SK-N-SH treated with all-trans-retinoic acid at 6 μM for 48 hours (cell line): ENCODE measurements at regions not wholly inside any gene's neighbourhood (a gene's known extent, or its start where the extent isn't known, plus 50 kb on each side); places are given as distances from the start of the nearest gene placed in this dataset.

ENCODE experiments used
- ARNTL ChIP-seq: fragments of 450-650 bp; formaldehyde crosslinking; IDR thresholded peaks from 2 replicates; pipeline ENCODE4 v1.5.0; 2020; ENCODE audit warnings: low read depth, mild to moderate bottlenecking, moderate library complexity, borderline replicate concordance
- CSDC2 ChIP-seq: fragments of 250-450 bp; sonication (Bioruptor Pico); IDR thresholded peaks from 2 replicates; pipeline ENCODE4 v1.5.0; 2020; ENCODE audit warnings: mild to moderate bottlenecking, moderate library complexity
- GLIS3 ChIP-seq: fragments of 250-450 bp; sonication (Bioruptor Pico); IDR thresholded peaks from 2 replicates; pipeline ENCODE4 v1.5.0; 2020; ENCODE audit warnings: mild to moderate bottlenecking, moderate library complexity
- OSR1 ChIP-seq: fragments of 250-450 bp; sonication (Bioruptor Pico); IDR thresholded peaks from 2 replicates; pipeline ENCODE4 v1.8.0; 2022; ENCODE audit warnings: moderate library complexity, mild to moderate bottlenecking, inconsistent platforms
- PATZ1 ChIP-seq: fragments of 250-450 bp; sonication (Bioruptor Pico); IDR thresholded peaks from 2 replicates; pipeline ENCODE4 v1.8.0; 2020; ENCODE audit warnings: mild to moderate bottlenecking, moderate library complexity, borderline replicate concordance
- ZFP3 ChIP-seq: fragments of 250-450 bp; sonication (Bioruptor Pico); IDR thresholded peaks from 2 replicates; pipeline ENCODE4 v1.5.0; 2020; ENCODE audit warnings: mild to moderate bottlenecking, moderate library complexity
- ZNF8 ChIP-seq: fragments of 450-650 bp; formaldehyde crosslinking; IDR thresholded peaks from 2 replicates; pipeline ENCODE4 v1.5.0; 2020; ENCODE audit warnings: mild to moderate bottlenecking, moderate library complexity
- TF ChIP-seq, protein P1 (sequence below): fragments of 250-450 bp; sonication (Bioruptor Pico); IDR thresholded peaks from 2 replicates; pipeline ENCODE4 v1.5.0; 2020; ENCODE audit warnings: mild to moderate bottlenecking, moderate library complexity

DNA sequence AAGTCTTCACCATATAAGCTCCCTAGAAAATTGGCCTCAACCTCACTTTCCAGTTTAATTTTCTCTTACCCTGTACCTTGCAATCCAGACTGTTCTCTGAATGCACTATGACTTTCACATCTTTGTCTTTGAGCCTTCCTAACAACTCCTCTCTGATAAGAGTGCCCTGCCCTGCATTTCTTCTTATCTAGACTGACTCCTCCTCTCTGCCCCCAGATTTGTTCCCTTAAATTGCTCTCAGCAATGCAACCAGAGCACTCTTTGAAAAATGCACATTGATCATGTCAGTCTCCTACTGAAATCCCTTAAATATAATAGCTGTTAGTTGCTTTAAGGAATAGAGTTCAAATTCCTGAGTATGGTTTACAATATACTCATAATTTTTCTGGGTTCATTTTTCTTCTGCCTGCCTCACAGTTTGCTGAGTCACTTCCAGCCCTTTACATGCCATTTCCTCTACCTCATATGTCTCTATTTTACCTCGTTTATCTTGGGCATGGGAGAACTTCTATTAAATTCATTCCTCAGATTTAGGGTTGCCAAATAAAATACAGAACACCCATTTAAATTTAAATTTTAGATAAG, 582.7 kb upstream of the AADAT start:
- TF ChIP-seq CSDC2 (CRISPR knock-in tag) (no peak), ZFP3 (CRISPR knock-in tag) (no peak), PATZ1 (CRISPR knock-in tag) (no peak), OSR1 (CRISPR knock-in tag) (no peak), ZNF8 (CRISPR knock-in tag) (no peak), ARNTL (CRISPR knock-in tag) (no peak), GLIS3 (CRISPR knock-in tag) (no peak)
- TF ChIP-seq, protein P1, sequence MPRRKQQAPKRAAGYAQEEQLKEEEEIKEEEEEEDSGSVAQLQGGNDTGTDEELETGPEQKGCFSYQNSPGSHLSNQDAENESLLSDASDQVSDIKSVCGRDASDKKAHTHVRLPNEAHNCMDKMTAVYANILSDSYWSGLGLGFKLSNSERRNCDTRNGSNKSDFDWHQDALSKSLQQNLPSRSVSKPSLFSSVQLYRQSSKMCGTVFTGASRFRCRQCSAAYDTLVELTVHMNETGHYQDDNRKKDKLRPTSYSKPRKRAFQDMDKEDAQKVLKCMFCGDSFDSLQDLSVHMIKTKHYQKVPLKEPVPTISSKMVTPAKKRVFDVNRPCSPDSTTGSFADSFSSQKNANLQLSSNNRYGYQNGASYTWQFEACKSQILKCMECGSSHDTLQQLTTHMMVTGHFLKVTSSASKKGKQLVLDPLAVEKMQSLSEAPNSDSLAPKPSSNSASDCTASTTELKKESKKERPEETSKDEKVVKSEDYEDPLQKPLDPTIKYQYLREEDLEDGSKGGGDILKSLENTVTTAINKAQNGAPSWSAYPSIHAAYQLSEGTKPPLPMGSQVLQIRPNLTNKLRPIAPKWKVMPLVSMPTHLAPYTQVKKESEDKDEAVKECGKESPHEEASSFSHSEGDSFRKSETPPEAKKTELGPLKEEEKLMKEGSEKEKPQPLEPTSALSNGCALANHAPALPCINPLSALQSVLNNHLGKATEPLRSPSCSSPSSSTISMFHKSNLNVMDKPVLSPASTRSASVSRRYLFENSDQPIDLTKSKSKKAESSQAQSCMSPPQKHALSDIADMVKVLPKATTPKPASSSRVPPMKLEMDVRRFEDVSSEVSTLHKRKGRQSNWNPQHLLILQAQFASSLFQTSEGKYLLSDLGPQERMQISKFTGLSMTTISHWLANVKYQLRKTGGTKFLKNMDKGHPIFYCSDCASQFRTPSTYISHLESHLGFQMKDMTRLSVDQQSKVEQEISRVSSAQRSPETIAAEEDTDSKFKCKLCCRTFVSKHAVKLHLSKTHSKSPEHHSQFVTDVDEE: no peak
